DND-41 (cell line): ENCODE measurements at regions not wholly inside any gene's neighbourhood (a gene's known extent, or its start where the extent isn't known, plus 50 kb on each side); places are given as distances from the start of the nearest gene placed in this dataset.

Experiments
- CTCF ChIP-seq: IDR thresholded peaks from 2 replicates; pipeline ENCODE4 v1.5.1; 2012; ENCODE audit warnings: borderline replicate concordance, low read length, moderate library complexity, mild to moderate bottlenecking; ENCODE audit not compliant: poor library complexity, severe bottlenecking; ENCODE audit errors: extremely low read depth
- EZH2 ChIP-seq: IDR thresholded peaks from 3 replicates; pipeline ENCODE4 v1.6.1; 2012; ENCODE audit warnings: borderline replicate concordance, low read depth, mild to moderate bottlenecking, moderate library complexity, low read length, inconsistent platforms; ENCODE audit not compliant: severe bottlenecking

DNA sequence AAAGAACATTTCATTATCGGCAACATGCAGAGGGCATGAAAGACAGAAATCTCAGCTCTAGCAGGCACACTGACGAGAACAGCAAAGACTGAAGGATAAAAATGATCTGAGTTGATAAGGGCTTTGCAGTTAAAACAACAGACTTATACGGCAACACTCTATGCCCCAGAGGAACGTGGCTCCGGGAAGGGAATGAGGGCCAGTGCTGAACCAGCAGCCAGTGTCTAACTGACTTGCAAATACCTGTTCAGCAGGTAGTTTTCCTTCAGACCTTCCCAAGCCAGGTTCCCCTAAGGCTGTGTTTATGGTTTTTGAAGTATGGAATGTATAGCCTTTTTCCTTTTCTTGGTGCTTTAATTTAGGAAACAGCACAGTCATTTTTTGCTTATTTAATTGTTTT lies 121.3 kb upstream of the CDH18 start:
- no peak for TF ChIP-seq CTCF
- no peak for TF ChIP-seq EZH2
